Osteocyte (in vitro differentiated cells): ENCODE measurements at regions not wholly inside any gene's neighbourhood (a gene's known extent, or its start where the extent isn't known, plus 50 kb on each side); places are given as distances from the start of the nearest gene placed in this dataset.
"Not testable (repeated sequence)": the region's sequence is repeated elsewhere in the genome, so short reads cannot be mapped to it uniquely, and the experiment has no call there.

Experiments
- DNase-seq: peaks from one replicate; pipeline ENCODE4 v3.0.0; 2021; ENCODE audit warnings: mixed read lengths; ENCODE audit not compliant: unreplicated experiment; ENCODE audit errors: extremely low spot score
- H3K27ac Mint-ChIP-seq: one replicate; pipeline ENCODE4 v1.8.0; 2021; ENCODE audit warnings: mild to moderate bottlenecking, mixed read lengths; ENCODE audit not compliant: unreplicated experiment
- H3K27me3 Mint-ChIP-seq: one replicate; pipeline ENCODE4 v1.8.0; 2021; ENCODE audit warnings: mixed read lengths; ENCODE audit not compliant: unreplicated experiment
- H3K36me3 Mint-ChIP-seq: one replicate; pipeline ENCODE4 v1.8.0; 2021; ENCODE audit warnings: mixed read lengths; ENCODE audit not compliant: unreplicated experiment
- H3K4me1 Mint-ChIP-seq: one replicate; pipeline ENCODE4 v1.8.0; 2021; ENCODE audit warnings: mixed read lengths; ENCODE audit not compliant: unreplicated experiment
- H3K4me3 Mint-ChIP-seq: one replicate; pipeline ENCODE4 v1.8.0; 2021; ENCODE audit warnings: mild to moderate bottlenecking, moderate library complexity, mixed read lengths; ENCODE audit not compliant: unreplicated experiment
- H3K9me3 Mint-ChIP-seq: one replicate; pipeline ENCODE4 v1.8.0; 2021; ENCODE audit warnings: mixed read lengths; ENCODE audit not compliant: unreplicated experiment
- TF ChIP-seq, protein P1 (sequence below): fragments of 200-600 bp; sonication (generic); IDR thresholded peaks from 2 replicates; pipeline ENCODE4 v1.5.0; 2021; ENCODE audit warnings: antibody characterized with exemption, mild to moderate bottlenecking, moderate library complexity

- peak overlapping the region; percentile 19 for H3K27ac Mint-ChIP-seq
- peaks cover 3% of the 10 kb centered on the region for H3K9me3 Mint-ChIP-seq
- H3K36me3 Mint-ChIP-seq, result no peaks in the 10 kb centered on the region
- peaks cover 2% of the 10 kb centered on the region for H3K4me1 Mint-ChIP-seq
- no peak overlapping the region for H3K4me3 Mint-ChIP-seq
- no peaks in the 10 kb centered on the region for H3K27me3 Mint-ChIP-seq
- TF ChIP-seq, protein P1, sequence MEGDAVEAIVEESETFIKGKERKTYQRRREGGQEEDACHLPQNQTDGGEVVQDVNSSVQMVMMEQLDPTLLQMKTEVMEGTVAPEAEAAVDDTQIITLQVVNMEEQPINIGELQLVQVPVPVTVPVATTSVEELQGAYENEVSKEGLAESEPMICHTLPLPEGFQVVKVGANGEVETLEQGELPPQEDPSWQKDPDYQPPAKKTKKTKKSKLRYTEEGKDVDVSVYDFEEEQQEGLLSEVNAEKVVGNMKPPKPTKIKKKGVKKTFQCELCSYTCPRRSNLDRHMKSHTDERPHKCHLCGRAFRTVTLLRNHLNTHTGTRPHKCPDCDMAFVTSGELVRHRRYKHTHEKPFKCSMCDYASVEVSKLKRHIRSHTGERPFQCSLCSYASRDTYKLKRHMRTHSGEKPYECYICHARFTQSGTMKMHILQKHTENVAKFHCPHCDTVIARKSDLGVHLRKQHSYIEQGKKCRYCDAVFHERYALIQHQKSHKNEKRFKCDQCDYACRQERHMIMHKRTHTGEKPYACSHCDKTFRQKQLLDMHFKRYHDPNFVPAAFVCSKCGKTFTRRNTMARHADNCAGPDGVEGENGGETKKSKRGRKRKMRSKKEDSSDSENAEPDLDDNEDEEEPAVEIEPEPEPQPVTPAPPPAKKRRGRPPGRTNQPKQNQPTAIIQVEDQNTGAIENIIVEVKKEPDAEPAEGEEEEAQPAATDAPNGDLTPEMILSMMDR, result no peak
- DNase-seq, result no peak
These were observed 896.5 kb downstream of the PLA2G4A start for GRCh38 chr1:187725216-187725615.

GRCh38 chr1:187733232-187733631 lies 904.5 kb downstream of the PLA2G4A start:
- Mint-ChIP-seq H3K27ac (no peak overlapping the region), H3K4me1 (no peaks in the 10 kb centered on the region), H3K36me3 (no peaks in the 10 kb centered on the region), H3K9me3 (peaks cover 3% of the 10 kb centered on the region), H3K27me3 (no peaks in the 10 kb centered on the region), H3K4me3 (no peak overlapping the region)
- no peak for DNase-seq
- TF ChIP-seq, protein P1, result no peak

DNA sequence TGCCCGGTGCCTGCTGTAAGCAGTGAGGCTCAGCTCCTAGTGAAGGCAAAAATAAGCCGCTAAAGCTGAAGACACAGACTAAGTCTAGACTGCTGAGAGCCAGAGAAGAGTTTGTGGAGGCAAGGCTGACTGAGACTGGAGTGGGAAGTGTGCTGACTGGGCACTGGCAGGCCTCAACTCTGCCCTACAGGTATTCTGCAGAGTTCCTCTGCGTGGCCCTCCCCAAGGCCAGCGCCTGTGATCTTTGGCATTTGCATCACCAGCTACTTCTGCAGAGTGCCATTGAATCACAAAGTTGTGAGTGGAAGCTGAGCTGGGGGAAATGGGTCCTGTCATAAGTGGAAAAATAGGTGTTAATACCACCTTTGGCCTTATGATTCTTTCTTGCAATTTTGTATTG lies 905.7 kb downstream of the PLA2G4A start:
- no peak for DNase-seq
- no peak overlapping the region for H3K4me3 Mint-ChIP-seq
- no peaks in the 10 kb centered on the region for H3K27me3 Mint-ChIP-seq
- TF ChIP-seq, protein P1, result no peak
- H3K27ac Mint-ChIP-seq, result no peak overlapping the region
- no peaks in the 10 kb centered on the region for H3K36me3 Mint-ChIP-seq
- no peaks in the 10 kb centered on the region for H3K4me1 Mint-ChIP-seq
- H3K9me3 Mint-ChIP-seq, result no peaks in the 10 kb centered on the region

DNA sequence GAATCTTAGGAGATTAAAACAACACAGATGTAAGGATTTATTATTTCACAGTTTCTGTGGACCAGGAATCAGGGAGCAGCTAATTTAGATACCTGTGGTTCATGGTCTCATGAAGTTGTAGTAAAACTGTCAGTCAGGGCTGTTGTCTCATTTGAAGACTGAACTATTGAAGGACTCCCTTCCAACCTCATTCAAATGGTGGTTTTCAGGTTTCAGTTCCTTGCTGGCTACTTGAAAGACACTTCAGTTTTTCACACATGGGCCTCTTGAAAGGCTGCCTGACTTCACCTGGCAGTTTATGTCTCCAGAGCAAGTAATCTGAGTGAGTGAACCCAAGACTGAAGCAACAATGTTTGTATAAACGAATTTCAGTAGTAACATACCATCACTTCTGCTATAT lies 915.9 kb downstream of the PLA2G4A start:
- H3K4me1 Mint-ChIP-seq, result no peaks in the 10 kb centered on the region
- no peak for DNase-seq
- no peak overlapping the region for H3K4me3 Mint-ChIP-seq
- no peak overlapping the region for H3K27ac Mint-ChIP-seq
- TF ChIP-seq, protein P1, result no peak
- H3K27me3 Mint-ChIP-seq, result no peaks in the 10 kb centered on the region
- H3K9me3 Mint-ChIP-seq, result peaks cover 6% of the 10 kb centered on the region
- no peaks in the 10 kb centered on the region for H3K36me3 Mint-ChIP-seq

DNA sequence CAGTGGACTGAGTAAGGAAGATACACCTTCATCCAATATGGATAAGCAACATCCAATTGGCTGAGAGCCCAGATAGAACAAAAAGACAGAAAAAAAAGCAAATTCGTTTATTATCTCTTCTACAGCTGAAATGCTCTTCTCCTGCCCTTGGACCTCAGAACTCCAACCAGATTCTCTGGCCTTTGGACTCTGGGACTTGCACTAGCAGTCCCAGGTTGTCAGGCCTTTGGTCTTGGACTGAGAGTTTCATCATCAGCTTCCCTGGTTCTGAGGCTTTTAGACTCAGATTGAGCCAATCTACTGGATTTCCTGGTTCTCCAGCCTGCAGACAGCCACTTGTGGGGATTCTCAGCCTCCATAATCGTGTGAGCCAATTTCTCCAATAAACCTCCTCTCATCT lies 926.8 kb downstream of the PLA2G4A start:
- no peaks in the 10 kb centered on the region for H3K27me3 Mint-ChIP-seq
- no peak overlapping the region for H3K4me3 Mint-ChIP-seq
- no peak for DNase-seq
- TF ChIP-seq, protein P1, result no peak
- H3K9me3 Mint-ChIP-seq, result no peaks in the 10 kb centered on the region
- no peak overlapping the region for H3K27ac Mint-ChIP-seq
- no peaks in the 10 kb centered on the region for H3K36me3 Mint-ChIP-seq
- H3K4me1 Mint-ChIP-seq, result no peaks in the 10 kb centered on the region

GRCh38 chr1:187756684-187757083 lies 927.9 kb downstream of the PLA2G4A start:
- H3K4me1 Mint-ChIP-seq, H3K4me3 Mint-ChIP-seq, H3K36me3 Mint-ChIP-seq, H3K27ac Mint-ChIP-seq, H3K9me3 Mint-ChIP-seq, DNase-seq, H3K27me3 Mint-ChIP-seq: not testable (repeated sequence)
